CD4-positive, alpha-beta T cell treated with Interleukin-17A for 4 hours (primary cell): ENCODE measurements at regions not wholly inside any gene's neighbourhood (a gene's known extent, or its start where the extent isn't known, plus 50 kb on each side); places are given as distances from the start of the nearest gene placed in this dataset.

ENCODE experiments used
- DNase-seq: peaks from one replicate; pipeline ENCODE4 v3.0.0-alpha.2; 2020; ENCODE audit warnings: mixed read lengths

- no peak for DNase-seq
Measured at GRCh38 chr5:155299386-155300005, 285.9 kb downstream of the KIF4B start.

- DNase-seq: no peak
Measured at GRCh38 chr5:155303120-155303519, 289.6 kb downstream of the KIF4B start.

GRCh38 chr5:155307229-155307628 is 293.7 kb downstream of the KIF4B start:
- DNase-seq: no peak

GRCh38 chr5:155308289-155308688 is 294.7 kb downstream of the KIF4B start:
- no peak for DNase-seq

- DNase-seq: no peak
Measured at GRCh38 chr5:155309021-155309746, 295.6 kb downstream of the KIF4B start.

GRCh38 chr5:155311721-155312120 is 298.2 kb downstream of the KIF4B start:
- no peak for DNase-seq

- no peak for DNase-seq
Measured at GRCh38 chr5:155313518-155313917, 300.0 kb downstream of the KIF4B start.

- no peak for DNase-seq
Measured at GRCh38 chr5:155316070-155316714, 302.6 kb downstream of the KIF4B start.

- no peak for DNase-seq
Measured at GRCh38 chr5:155332618-155333017, 319.1 kb downstream of the KIF4B start.

- DNase-seq: no peak
Measured at GRCh38 chr5:155342956-155343355, 329.4 kb downstream of the KIF4B start.

GRCh38 chr5:155343468-155343867 is 329.9 kb downstream of the KIF4B start:
- DNase-seq: no peak

- DNase-seq: no peak
Measured at GRCh38 chr5:155353231-155353630, 339.7 kb downstream of the KIF4B start.

- DNase-seq: no peak
Measured at GRCh38 chr5:155366096-155366495, 352.5 kb downstream of the KIF4B start.

GRCh38 chr5:155367841-155368240 is 354.3 kb downstream of the KIF4B start:
- no peak for DNase-seq

GRCh38 chr5:155368490-155368889 is 354.9 kb downstream of the KIF4B start:
- DNase-seq: no peak

GRCh38 chr5:155380480-155380879 is 366.9 kb downstream of the KIF4B start:
- DNase-seq: no peak

GRCh38 chr5:155381654-155382053 is 368.1 kb downstream of the KIF4B start:
- DNase-seq: no peak

- DNase-seq: no peak
Measured at GRCh38 chr5:155389498-155389897, 375.9 kb downstream of the KIF4B start.

GRCh38 chr5:155394727-155395126 is 381.2 kb downstream of the KIF4B start:
- no peak for DNase-seq

- DNase-seq: no peak
Measured at GRCh38 chr5:155402927-155403640, 389.5 kb downstream of the KIF4B start.

- no peak for DNase-seq
Measured at GRCh38 chr5:155406815-155407214, 393.3 kb downstream of the KIF4B start.

- no peak for DNase-seq
Measured at GRCh38 chr5:155408465-155408864, 394.9 kb downstream of the KIF4B start.

- DNase-seq: no peak
Measured at GRCh38 chr5:155416765-155417164, 403.2 kb downstream of the KIF4B start.
